ENCODE measurements at regions not wholly inside any gene's neighbourhood (a gene's known extent, or its start where the extent isn't known, plus 50 kb on each side); places are given as distances from the start of the nearest gene placed in this dataset.

- no peak for TF ChIP-seq CTCF (IDR thresholded peaks at IDR 0.05)
- no peak for TF ChIP-seq POLR2A (IDR thresholded peaks at IDR 0.05)
Measured at GRCh38 chr7:49322476-49322875, 398.1 kb downstream of the CDC14C start.
